ENCODE measurements at regions not wholly inside any gene's neighbourhood (a gene's known extent, or its start where the extent isn't known, plus 50 kb on each side); places are given as distances from the start of the nearest gene placed in this dataset.
"Not testable (repeated sequence)": the region's sequence is repeated elsewhere in the genome, so short reads cannot be mapped to it uniquely, and the experiment has no call there.

GRCh38 chr7:3159039-3159438, 115.4 kb upstream of the CARD11 start:
- Histone ChIP-seq H3K9me2 (ENCODE audit: insufficient read depth, low read length) (no peaks in the 10 kb centered on the region), H3K4me1 (ENCODE audit: insufficient read depth, low read length, poor library complexity, severe bottlenecking) (peaks cover under 1% of the 10 kb centered on the region), H3K79me2 (ENCODE audit: insufficient read depth, low read depth, low read length) (no peaks in the 10 kb centered on the region), H4K20me1 (ENCODE audit: insufficient read depth, low read length) (no peaks in the 10 kb centered on the region), H3K9me3 (ENCODE audit: low read length) (no peaks in the 10 kb centered on the region), H3K27ac (ENCODE audit: low read depth, low read length, poor library complexity, severe bottlenecking) (no peak overlapping the region), H3K36me3 (ENCODE audit: insufficient read depth, low read length) (no peaks in the 10 kb centered on the region), H3K4me3 (ENCODE audit: low read depth, low read length, poor library complexity, severe bottlenecking) (no peak overlapping the region), H3K4me2 (ENCODE audit: low read length) (no peak overlapping the region), H2AFZ (ENCODE audit: low read length) (no peak overlapping the region)
- intact Hi-C loops (cut with micrococcal nuclease; ENCODE audit: unreplicated experiment), result loop anchor here (5.0 kb wide), 1 partner anchor 72 kb away; no protein-coding TSS in a partner anchor
- no TSS peak for BruUV-seq (replicated peaks)
- DNase-seq (ENCODE audit: low spot score), result no peak
- TF ChIP-seq EZH2phosphoT487 (IDR thresholded peaks at IDR 0.05; ENCODE audit: borderline replicate concordance, low read depth, low read length), result no peak
- no peak for TF ChIP-seq CTCF (conservative IDR thresholded peaks at IDR 0.05; ENCODE audit: low read length)
- ChIA-PET CTCF (ENCODE audit: unreplicated experiment) (no interaction called here), POLR2A (interaction anchor here (0.5 kb wide), 1 partner anchor 294 kb away, joined by 3 read pairs; no protein-coding TSS in a partner anchor)

DNA sequence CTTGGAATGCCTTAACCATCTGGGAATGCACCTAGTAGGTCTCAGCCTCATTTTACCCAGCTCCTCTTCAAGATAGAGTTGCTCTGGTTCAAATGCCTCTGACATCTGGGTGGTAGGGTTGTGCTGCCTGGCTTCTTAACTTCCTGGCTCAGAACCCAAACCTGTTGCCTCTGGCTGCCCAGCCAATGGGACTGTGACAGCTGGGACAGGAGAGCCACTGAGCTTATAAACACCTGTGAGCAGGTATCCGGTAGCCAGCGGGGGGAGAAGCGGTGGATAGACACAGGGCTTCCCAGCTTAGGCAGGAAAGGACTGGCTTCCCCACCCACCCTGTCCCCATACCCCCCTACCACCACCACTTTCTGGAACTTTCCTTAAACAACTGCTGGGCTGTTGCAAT, 115.8 kb upstream of the CARD11 start:
- CTCF ChIA-PET (ENCODE audit: unreplicated experiment), result no interaction called here
- POLR2A ChIA-PET, result interaction anchor here (0.5 kb wide), 1 partner anchor 294 kb away, joined by 3 read pairs; no protein-coding TSS in a partner anchor
- no peak overlapping the region for H3K27ac ChIP-seq (ENCODE audit: low read depth, low read length, poor library complexity, severe bottlenecking)
- H3K79me2 ChIP-seq (ENCODE audit: insufficient read depth, low read depth, low read length), result no peaks in the 10 kb centered on the region
- BruUV-seq (replicated peaks), result no TSS peak
- H3K9me3 ChIP-seq (ENCODE audit: low read length), result no peaks in the 10 kb centered on the region
- no peaks in the 10 kb centered on the region for H3K36me3 ChIP-seq (ENCODE audit: insufficient read depth, low read length)
- no peaks in the 10 kb centered on the region for H3K9me2 ChIP-seq (ENCODE audit: insufficient read depth, low read length)
- H4K20me1 ChIP-seq (ENCODE audit: insufficient read depth, low read length), result no peaks in the 10 kb centered on the region
- H3K4me2 ChIP-seq (ENCODE audit: low read length), result no peak overlapping the region
- H2AFZ ChIP-seq (ENCODE audit: low read length), result no peak overlapping the region
- H3K4me3 ChIP-seq (ENCODE audit: low read depth, low read length, poor library complexity, severe bottlenecking), result no peak overlapping the region
- DNase-seq (ENCODE audit: low spot score), result no peak
- intact Hi-C loops (cut with micrococcal nuclease; ENCODE audit: unreplicated experiment), result loop anchor here (5.0 kb wide), 1 partner anchor 72 kb away; no protein-coding TSS in a partner anchor
- TF ChIP-seq EZH2phosphoT487 (IDR thresholded peaks at IDR 0.05; ENCODE audit: borderline replicate concordance, low read depth, low read length), result no peak
- TF ChIP-seq CTCF (conservative IDR thresholded peaks at IDR 0.05; ENCODE audit: low read length), result no peak
- no peaks in the 10 kb centered on the region for H3K4me1 ChIP-seq (ENCODE audit: insufficient read depth, low read length, poor library complexity, severe bottlenecking)

GRCh38 chr7:3159926-3160325, 116.3 kb upstream of the CARD11 start:
- POLR2A ChIA-PET, result interaction anchor here (0.6 kb wide), 1 partner anchor 219 kb away, joined by 3 read pairs; no protein-coding TSS in a partner anchor
- BruUV-seq (replicated peaks); H3K9me2 ChIP-seq (ENCODE audit: insufficient read depth, low read length); DNase-seq (ENCODE audit: low spot score); H4K20me1 ChIP-seq (ENCODE audit: insufficient read depth, low read length); CTCF ChIA-PET (ENCODE audit: unreplicated experiment); H3K9me3 ChIP-seq (ENCODE audit: low read length); H3K36me3 ChIP-seq (ENCODE audit: insufficient read depth, low read length); H3K27ac ChIP-seq (ENCODE audit: low read depth, low read length, poor library complexity, severe bottlenecking); H3K4me1 ChIP-seq (ENCODE audit: insufficient read depth, low read length, poor library complexity, severe bottlenecking); H3K4me3 ChIP-seq (ENCODE audit: low read depth, low read length, poor library complexity, severe bottlenecking); H2AFZ ChIP-seq (ENCODE audit: low read length); H3K79me2 ChIP-seq (ENCODE audit: insufficient read depth, low read depth, low read length); H3K4me2 ChIP-seq (ENCODE audit: low read length): not testable (repeated sequence)
- intact Hi-C loops (cut with micrococcal nuclease; ENCODE audit: unreplicated experiment), result loop anchor here (5.0 kb wide), 1 partner anchor 73 kb away; no protein-coding TSS in a partner anchor
